Transverse colon (tissue), 4 donors: ENCODE measurements at regions not wholly inside any gene's neighbourhood (a gene's known extent, or its start where the extent isn't known, plus 50 kb on each side); places are given as distances from the start of the nearest gene placed in this dataset.

Source experiments
- CTCF ChIP-seq, 5 experiments: fragments of 200-600 bp in 3 of 5; fragments of 450-650 bp in 2 of 5; sonication (generic) in 3 of 5; IDR thresholded peaks; 1 replicate in 2 of 5; 2 replicates in 3 of 5; pipeline ENCODE4 v1.5.1; 2016 to 2017; ENCODE audit warnings: antibody characterized with exemption in 5 of 5, inconsistent platforms in 3 of 5, mild to moderate bottlenecking in 2 of 5, moderate library complexity in 1 of 5
- EP300 ChIP-seq: sonication (generic); formaldehyde crosslinking; IDR thresholded peaks from one replicate; pipeline ENCODE4 v1.6.1; 2017; ENCODE audit warnings: antibody characterized with exemption, low read depth
- POLR2A ChIP-seq: fragments of 450-650 bp; IDR thresholded peaks from one replicate; pipeline ENCODE4 v1.6.1; 2016; ENCODE audit warnings: antibody characterized with exemption, mild to moderate bottlenecking, moderate library complexity
- POLR2AphosphoS5 ChIP-seq, 3 donors: sonication (generic); formaldehyde crosslinking; IDR thresholded peaks; one replicate each; pipeline ENCODE4 v1.6.1; 2016; ENCODE audit warnings: antibody characterized with exemption in 3 of 3

- TF ChIP-seq CTCF (IDR thresholded peaks at IDR 0.05) (no peak), EP300 (no peak), POLR2AphosphoS5 (IDR thresholded peaks at IDR 0.05) (no peak), POLR2A (no peak)
Observed at GRCh38 chr4:179285696-179286095, 1843.5 kb upstream of the AGA start.
